ENCODE measurements at regions not wholly inside any gene's neighbourhood (a gene's known extent, or its start where the extent isn't known, plus 50 kb on each side); places are given as distances from the start of the nearest gene placed in this dataset.

GRCh38 chr22:49640366-49641095 lies 187.1 kb downstream of the BRD1 start:
- TF ChIP-seq ZSCAN4 (tag by site-specific recombination; IDR thresholded peaks at IDR 0.05) (no peak), ZBTB8A (tag by site-specific recombination; IDR thresholded peaks at IDR 0.05) (no peak)
- Histone ChIP-seq H3K9me3 (ENCODE audit: control insufficient read depth, insufficient read depth, low read depth, low read length) (no peaks in the 10 kb centered on the region), H3K4me3 (ENCODE audit: low read depth, low read length) (no peak overlapping the region), H3K4me1 (ENCODE audit: control insufficient read depth, insufficient read depth, low read length) (no peaks in the 10 kb centered on the region), H3K27ac (ENCODE audit: extremely low read depth, low read depth, low read length) (no peak overlapping the region), H3K36me3 (ENCODE audit: control insufficient read depth in 2 of 2, insufficient read depth in 1 of 2, low read length in 2 of 2) (no peaks in the 10 kb centered on the region)
- ChIA-PET CTCF (no interaction called here), POLR2A (no interaction called here)

- H3K4me1 ChIP-seq (ENCODE audit: control insufficient read depth, insufficient read depth, low read length) = no peaks in the 10 kb centered on the region
- H3K27ac ChIP-seq (ENCODE audit: extremely low read depth, low read depth, low read length) = no peak overlapping the region
- H3K9me3 ChIP-seq (ENCODE audit: control insufficient read depth, insufficient read depth, low read depth, low read length) = no peaks in the 10 kb centered on the region
- H3K4me3 ChIP-seq (ENCODE audit: low read depth, low read length) = no peak overlapping the region
- ChIA-PET CTCF (no interaction called here), POLR2A (no interaction called here)
- TF ChIP-seq ZNF239 (tag by site-specific recombination; IDR thresholded peaks at IDR 0.05) (no peak), ZNF354C (tag by site-specific recombination; IDR thresholded peaks at IDR 0.05; ENCODE audit: borderline replicate concordance, low read depth) (no peak), ZBTB17 (tag by site-specific recombination; IDR thresholded peaks at IDR 0.05) (no peak), ZNF302 (tag by site-specific recombination; IDR thresholded peaks at IDR 0.05; ENCODE audit: low read depth) (no peak), ZNF692 (tag by site-specific recombination; IDR thresholded peaks at IDR 0.05) (no peak), KLF16 (tag by site-specific recombination; IDR thresholded peaks at IDR 0.05) (no peak), ZNF501 (tag by site-specific recombination; IDR thresholded peaks at IDR 0.05) (no peak), TRIM28 (IDR thresholded peaks at IDR 0.05; ENCODE audit: borderline replicate concordance, low read length) (no peak), ZNF221 (tag by site-specific recombination; IDR thresholded peaks at IDR 0.05; ENCODE audit: borderline replicate concordance) (no peak), ZBTB6 (tag by site-specific recombination; IDR thresholded peaks at IDR 0.05) (no peak), ZNF214 (tag by site-specific recombination; IDR thresholded peaks at IDR 0.05; ENCODE audit: borderline replicate concordance) (no peak), ZNF600 (tag by site-specific recombination; IDR thresholded peaks at IDR 0.05) (no peak), TCF7L2 (IDR thresholded peaks at IDR 0.05; ENCODE audit: borderline replicate concordance, low read depth, low read length) (no peak), ZNF18 (tag by site-specific recombination; IDR thresholded peaks at IDR 0.05) (no peak), WT1 (tag by site-specific recombination; IDR thresholded peaks at IDR 0.05) (no peak), ZNF114 (tag by site-specific recombination; IDR thresholded peaks at IDR 0.05) (no peak)
- no peaks in the 10 kb centered on the region for H3K36me3 ChIP-seq (ENCODE audit: control insufficient read depth in 2 of 2, insufficient read depth in 1 of 2, low read length in 2 of 2)
Measured at GRCh38 chr22:49639956-49640355, 187.7 kb downstream of the BRD1 start.
